ENCODE measurements at regions not wholly inside any gene's neighbourhood (a gene's known extent, or its start where the extent isn't known, plus 50 kb on each side); places are given as distances from the start of the nearest gene placed in this dataset.

- TF ChIP-seq CTCF (IDR thresholded peaks at IDR 0.05; ENCODE audit: insufficient read depth, low read length, poor library complexity, severe bottlenecking) (no peak), EZH2phosphoT487 (conservative IDR thresholded peaks at IDR 0.05; ENCODE audit: low read length) (no peak)
Observed at GRCh38 chr3:5442786-5443138, 255.3 kb downstream of the EDEM1 start.
